Activated T-helper 1 cell treated with Interleukin-2 at 50 U/mL for 16 hours (primary cell): ENCODE measurements at regions not wholly inside any gene's neighbourhood (a gene's known extent, or its start where the extent isn't known, plus 50 kb on each side); places are given as distances from the start of the nearest gene placed in this dataset.

Experiments used
- DNase-seq: peaks from one replicate; pipeline ENCODE4 v3.0.0-alpha.2; 2020; ENCODE audit warnings: low read depth

GRCh38 chr1:184279911-184280458, 106.8 kb upstream of the C1orf21 start:
- no peak for DNase-seq

GRCh38 chr1:184283999-184284398, 102.8 kb upstream of the C1orf21 start:
- DNase-seq: no peak

GRCh38 chr1:184284900-184285299, 101.9 kb upstream of the C1orf21 start:
- no peak for DNase-seq

GRCh38 chr1:184285401-184286087, 101.3 kb upstream of the C1orf21 start:
- DNase-seq: no peak

- no peak for DNase-seq
Measured at GRCh38 chr1:184287001-184287400, 99.8 kb upstream of the C1orf21 start.

- no peak for DNase-seq
Measured at GRCh38 chr1:184289825-184290550, 96.8 kb upstream of the C1orf21 start.

DNA sequence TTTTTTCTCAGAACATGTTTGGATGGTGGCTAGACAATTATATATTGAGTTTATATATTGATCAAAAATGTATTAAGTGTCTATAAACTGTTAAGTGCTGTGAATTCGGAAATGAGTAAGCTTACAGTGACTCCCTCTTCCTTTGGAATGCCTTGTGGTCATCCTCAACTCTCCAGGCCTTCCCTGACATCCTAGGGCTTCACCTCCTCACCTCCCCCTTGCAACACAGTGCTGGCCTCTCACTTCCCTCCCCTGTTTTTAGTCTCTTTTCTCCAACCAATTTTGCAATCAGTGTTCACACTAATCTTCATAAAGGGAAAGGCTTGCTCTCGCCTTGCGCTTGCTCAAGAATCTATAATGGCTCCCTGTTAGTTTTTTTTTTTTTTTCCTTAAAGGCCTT, 95.1 kb upstream of the C1orf21 start:
- no peak for DNase-seq

DNA sequence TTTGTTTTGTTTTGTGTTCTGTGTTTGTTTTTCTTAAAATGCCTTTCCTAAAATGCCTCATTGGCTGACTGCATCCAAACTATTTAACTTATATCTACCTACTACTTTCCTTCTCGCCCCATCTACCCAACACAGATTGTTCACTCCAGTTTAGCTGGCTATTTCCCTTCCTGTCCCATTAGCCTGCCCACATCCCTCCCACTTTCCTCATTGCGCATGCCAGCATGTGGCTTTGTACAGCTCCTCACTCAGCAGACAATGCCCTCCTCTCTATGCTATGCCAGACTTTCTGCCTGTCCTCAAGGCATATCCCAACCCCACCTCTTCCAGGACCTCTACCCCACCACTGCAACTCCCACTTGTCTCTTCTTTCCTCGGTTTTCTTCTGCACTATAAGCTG, 94.7 kb upstream of the C1orf21 start:
- DNase-seq: no peak

- DNase-seq: no peak
Measured at GRCh38 chr1:184294101-184294500, 92.7 kb upstream of the C1orf21 start.

DNA sequence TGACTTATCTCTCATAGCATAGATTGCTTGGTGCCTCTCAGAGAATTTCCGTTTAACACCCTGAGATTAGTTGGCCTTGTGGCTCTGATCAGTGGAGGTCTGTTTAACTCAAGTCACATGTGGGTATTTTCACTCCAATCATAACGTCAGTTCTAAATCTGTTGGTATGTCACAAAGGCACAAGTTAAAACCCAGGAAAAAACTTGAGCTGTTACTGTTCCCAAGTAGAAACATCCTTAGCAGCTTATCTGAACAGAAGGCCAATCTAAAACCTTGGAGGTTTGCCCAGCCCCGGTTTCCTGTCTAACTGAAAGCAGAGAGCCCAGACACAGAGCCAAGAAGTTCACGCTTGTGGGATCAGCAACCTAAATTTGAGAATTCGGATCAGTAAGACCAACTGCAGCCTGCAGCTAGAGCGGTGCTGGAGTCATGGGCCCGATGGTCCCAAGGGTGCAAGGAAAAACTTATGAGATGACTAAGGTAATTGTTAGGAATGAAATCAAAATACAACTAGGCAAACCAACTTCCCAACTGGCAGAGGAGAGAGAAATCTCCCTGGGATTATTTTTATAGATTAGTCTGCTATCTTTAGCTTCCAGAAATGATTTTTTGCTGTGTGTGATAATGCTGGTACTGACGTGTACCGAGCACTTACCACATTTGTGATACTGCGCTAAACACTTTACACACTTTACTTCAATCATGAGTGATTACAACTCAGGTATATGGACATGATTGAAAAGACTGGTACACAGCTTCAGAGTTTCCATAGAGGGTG, 90.2 kb upstream of the C1orf21 start:
- no peak for DNase-seq

- DNase-seq: no peak
Measured at GRCh38 chr1:184297244-184297750, 89.5 kb upstream of the C1orf21 start.

- no peak for DNase-seq
Measured at GRCh38 chr1:184298440-184299405, 88.1 kb upstream of the C1orf21 start.

DNA sequence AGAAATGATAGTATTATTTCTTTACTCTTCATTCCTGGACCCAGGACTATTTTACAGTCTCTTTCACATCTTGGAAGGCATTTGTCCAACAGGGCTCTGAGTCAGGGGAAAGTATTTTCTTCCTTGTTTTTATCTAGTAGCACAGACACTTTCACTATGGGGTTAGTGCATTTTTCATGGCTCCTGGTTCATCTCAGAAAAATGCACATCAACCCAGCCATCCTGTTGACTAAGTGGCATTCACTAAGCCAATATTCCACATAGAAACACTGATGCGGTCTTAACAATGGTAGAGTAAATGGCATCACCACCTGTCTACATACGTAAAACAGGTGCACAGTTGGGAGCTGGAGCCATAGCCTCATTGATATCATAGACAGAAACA, 87.4 kb upstream of the C1orf21 start:
- DNase-seq: no peak

- DNase-seq: no peak
Measured at GRCh38 chr1:184299796-184300195, 87.0 kb upstream of the C1orf21 start.

- DNase-seq: no peak
Measured at GRCh38 chr1:184300446-184300845, 86.4 kb upstream of the C1orf21 start.

GRCh38 chr1:184301227-184301626, 85.6 kb upstream of the C1orf21 start:
- no peak for DNase-seq

GRCh38 chr1:184302346-184302745, 84.5 kb upstream of the C1orf21 start:
- no peak for DNase-seq

DNA sequence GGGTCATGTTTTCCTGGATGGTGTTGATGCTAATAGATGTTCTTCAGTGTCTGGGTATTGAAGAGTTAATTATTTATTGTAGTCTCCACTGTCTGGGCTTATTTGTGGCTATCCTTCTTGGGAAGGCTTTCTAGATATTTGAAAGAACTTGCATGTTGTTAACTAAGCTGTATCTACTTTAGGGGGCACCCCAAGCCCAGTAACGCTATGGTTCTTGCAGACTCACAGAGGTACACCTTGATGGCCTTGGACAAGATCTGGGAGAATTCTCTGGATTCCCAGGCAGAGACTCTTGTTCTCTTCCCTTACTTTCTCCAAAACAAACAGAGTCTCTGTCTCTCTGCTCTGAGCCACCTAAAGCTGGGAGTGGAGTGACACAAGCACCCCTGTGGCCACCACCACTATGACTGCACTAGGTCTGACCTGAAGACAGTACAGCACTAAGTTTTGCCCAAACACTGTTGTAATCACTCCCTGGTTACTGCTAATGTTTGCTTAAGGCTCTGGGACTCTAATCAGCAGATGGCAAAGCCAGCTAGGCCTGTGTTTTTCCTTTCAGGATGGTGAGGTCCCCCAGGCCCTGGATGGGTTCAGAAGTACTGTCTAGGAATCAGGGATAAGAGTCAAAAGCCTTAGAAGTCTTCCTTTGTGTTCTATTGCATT, 76.5 kb upstream of the C1orf21 start:
- DNase-seq: no peak

DNA sequence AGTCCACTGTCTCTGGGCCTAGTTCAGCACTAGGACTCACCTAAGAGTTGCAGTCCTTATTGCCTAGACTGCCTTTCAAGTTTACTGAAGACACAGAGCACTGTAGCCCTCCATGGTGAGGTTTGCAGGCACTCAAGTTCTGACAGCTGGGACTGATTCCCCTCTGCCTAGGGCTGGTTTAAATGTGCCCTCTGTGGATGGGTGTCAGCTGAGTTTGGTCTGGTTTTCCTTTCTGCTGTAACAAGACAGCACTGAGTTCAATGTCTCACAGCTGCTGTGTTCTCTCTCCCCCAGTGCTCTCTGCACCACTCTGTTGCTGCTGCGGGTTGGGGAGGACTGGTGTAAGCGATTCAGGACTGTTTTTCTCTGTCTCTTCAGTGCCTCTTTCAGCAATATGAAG, 75.2 kb upstream of the C1orf21 start:
- no peak for DNase-seq

DNA sequence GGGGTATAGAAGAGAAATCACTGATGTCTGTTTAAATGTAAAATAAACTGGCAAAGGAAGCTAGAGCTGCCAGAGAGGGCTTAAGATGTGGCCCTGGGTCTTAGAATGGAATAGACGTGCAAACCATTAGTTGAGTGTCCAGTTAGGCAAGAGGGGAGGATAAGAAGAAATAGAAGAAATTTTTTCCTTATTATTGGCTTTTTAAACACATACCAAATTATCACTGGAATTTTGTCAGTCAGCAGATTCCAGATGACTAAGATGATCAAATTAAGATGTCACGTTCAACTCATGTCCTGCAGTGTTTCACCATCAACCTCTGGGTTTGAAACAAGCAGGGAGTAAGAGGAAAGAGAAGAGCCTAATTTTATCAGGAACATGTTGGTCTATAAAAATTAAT, 71.6 kb upstream of the C1orf21 start:
- DNase-seq: no peak

- DNase-seq: no peak
Measured at GRCh38 chr1:184319879-184320278, 67.0 kb upstream of the C1orf21 start.
